ENCODE measurements at regions not wholly inside any gene's neighbourhood (a gene's known extent, or its start where the extent isn't known, plus 50 kb on each side); places are given as distances from the start of the nearest gene placed in this dataset.

DNA sequence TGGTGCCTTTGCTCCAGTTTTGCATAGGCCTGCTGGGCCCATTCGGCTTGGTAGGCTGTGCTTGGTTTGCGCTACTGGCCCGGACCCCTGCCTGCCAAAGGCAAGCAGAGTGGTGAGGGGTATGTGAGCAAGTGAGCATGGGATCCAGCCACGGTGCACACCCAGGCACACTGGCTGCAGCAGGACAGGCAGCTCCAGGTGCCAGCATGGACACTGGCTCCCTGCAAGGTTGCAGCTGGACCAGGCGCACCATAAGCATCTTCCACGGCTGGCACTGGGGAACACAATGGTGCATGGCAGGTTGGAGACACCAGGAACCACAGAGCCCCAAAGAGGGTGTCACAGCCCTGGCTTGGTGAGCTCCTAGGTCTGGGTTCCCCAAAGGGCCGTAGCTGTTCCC is 693.5 kb upstream of the PTBP2 start:
- intact Hi-C loops (cut with DNase I), result no loop called here
- Histone ChIP-seq H3K4me1 (no peaks in the 10 kb centered on the region), H3K27ac (no peak overlapping the region), H3K27me3 (no peaks in the 10 kb centered on the region), H3K36me3 (no peaks in the 10 kb centered on the region), H3K9me3 (peaks cover 0 to 8% (median 0%) of the 10 kb centered on the region in 3 donors), H3K4me3 (no peak overlapping the region)
- TF ChIP-seq, protein P1, sequence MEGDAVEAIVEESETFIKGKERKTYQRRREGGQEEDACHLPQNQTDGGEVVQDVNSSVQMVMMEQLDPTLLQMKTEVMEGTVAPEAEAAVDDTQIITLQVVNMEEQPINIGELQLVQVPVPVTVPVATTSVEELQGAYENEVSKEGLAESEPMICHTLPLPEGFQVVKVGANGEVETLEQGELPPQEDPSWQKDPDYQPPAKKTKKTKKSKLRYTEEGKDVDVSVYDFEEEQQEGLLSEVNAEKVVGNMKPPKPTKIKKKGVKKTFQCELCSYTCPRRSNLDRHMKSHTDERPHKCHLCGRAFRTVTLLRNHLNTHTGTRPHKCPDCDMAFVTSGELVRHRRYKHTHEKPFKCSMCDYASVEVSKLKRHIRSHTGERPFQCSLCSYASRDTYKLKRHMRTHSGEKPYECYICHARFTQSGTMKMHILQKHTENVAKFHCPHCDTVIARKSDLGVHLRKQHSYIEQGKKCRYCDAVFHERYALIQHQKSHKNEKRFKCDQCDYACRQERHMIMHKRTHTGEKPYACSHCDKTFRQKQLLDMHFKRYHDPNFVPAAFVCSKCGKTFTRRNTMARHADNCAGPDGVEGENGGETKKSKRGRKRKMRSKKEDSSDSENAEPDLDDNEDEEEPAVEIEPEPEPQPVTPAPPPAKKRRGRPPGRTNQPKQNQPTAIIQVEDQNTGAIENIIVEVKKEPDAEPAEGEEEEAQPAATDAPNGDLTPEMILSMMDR (IDR thresholded peaks at IDR 0.05), result no peak
- TF ChIP-seq POLR2A (IDR thresholded peaks at IDR 0.05), result no peak
- no peak for DNase-seq
- 87 to 97% methylated on average over 3 to 7 of the region's 7 CpGs for WGBS, 2 donors

- no peaks in the 10 kb centered on the region for H3K27me3 ChIP-seq
- no peaks in the 10 kb centered on the region for H3K36me3 ChIP-seq
- H3K9me3 ChIP-seq, result peaks cover 0 to 8% (median 0%) of the 10 kb centered on the region in 3 donors
- no peak overlapping the region for H3K27ac ChIP-seq
- TF ChIP-seq, protein P1 (IDR thresholded peaks at IDR 0.05), result no peak
- TF ChIP-seq POLR2A (IDR thresholded peaks at IDR 0.05), result no peak
- no peaks in the 10 kb centered on the region for H3K4me1 ChIP-seq
- intact Hi-C loops (cut with DNase I), result no loop called here
- H3K4me3 ChIP-seq, result no peak overlapping the region
- WGBS, 2 donors, result 79 to 83% methylated on average over 1 of the region's 1 CpG
- DNase-seq, result no peak
Measured at GRCh38 chr1:96030312-96030711, 691.3 kb upstream of the PTBP2 start.

- WGBS, 2 donors, result 36% methylated on average over 2 of the region's 2 CpGs
- H3K9me3 ChIP-seq, result peaks cover 0 to 2% (median 0%) of the 10 kb centered on the region in 3 donors
- no peak for TF ChIP-seq POLR2A (IDR thresholded peaks at IDR 0.05)
- TF ChIP-seq, protein P1 (IDR thresholded peaks at IDR 0.05), result no peak
- intact Hi-C loops (cut with DNase I), result no loop called here
- no peaks in the 10 kb centered on the region for H3K36me3 ChIP-seq
- no peak overlapping the region for H3K27ac ChIP-seq
- no peak for DNase-seq
- H3K4me1 ChIP-seq, result no peaks in the 10 kb centered on the region
- H3K4me3 ChIP-seq, result no peak overlapping the region
- no peaks in the 10 kb centered on the region for H3K27me3 ChIP-seq
Measured at GRCh38 chr1:96034006-96034405, 687.6 kb upstream of the PTBP2 start.

DNA sequence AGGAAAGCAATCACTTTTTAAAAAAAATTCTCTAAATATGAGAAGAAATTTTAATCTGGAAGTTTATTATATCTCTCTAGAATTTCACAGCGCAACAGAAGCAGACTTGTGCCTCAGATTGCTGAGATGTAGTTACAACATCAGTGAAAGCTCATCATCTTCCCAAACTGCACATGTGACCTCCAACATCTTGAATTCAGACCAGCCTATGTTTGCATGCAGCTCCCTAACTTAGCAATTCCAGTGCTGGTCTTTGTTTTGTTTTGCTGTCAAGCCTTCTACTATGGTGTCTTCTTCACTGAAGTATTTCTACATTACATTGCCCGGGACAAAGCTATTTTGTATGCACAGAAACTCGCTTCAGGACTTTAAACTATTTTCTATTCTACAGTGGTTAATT is 684.8 kb upstream of the PTBP2 start:
- no peak for DNase-seq
- intact Hi-C loops (cut with DNase I), result no loop called here
- TF ChIP-seq, protein P1 (IDR thresholded peaks at IDR 0.05), result no peak
- TF ChIP-seq POLR2A (IDR thresholded peaks at IDR 0.05), result no peak
- no peaks in the 10 kb centered on the region for H3K4me1 ChIP-seq
- WGBS, 2 donors, result 67 to 74% methylated on average over 3 of the region's 3 CpGs
- H3K4me3 ChIP-seq, result no peak overlapping the region
- no peaks in the 10 kb centered on the region for H3K36me3 ChIP-seq
- H3K9me3 ChIP-seq, result no peaks in the 10 kb centered on the region
- H3K27ac ChIP-seq, result no peak overlapping the region
- H3K27me3 ChIP-seq, result no peaks in the 10 kb centered on the region

GRCh38 chr1:96038636-96039035 is 682.9 kb upstream of the PTBP2 start:
- 81 to 100% methylated on average over 1 of the region's 1 CpG for WGBS, 2 donors
- no peak overlapping the region for H3K4me3 ChIP-seq
- no peaks in the 10 kb centered on the region for H3K36me3 ChIP-seq
- TF ChIP-seq POLR2A (IDR thresholded peaks at IDR 0.05), result no peak
- TF ChIP-seq, protein P1 (IDR thresholded peaks at IDR 0.05), result no peak
- no peak overlapping the region for H3K27ac ChIP-seq
- H3K9me3 ChIP-seq, result no peaks in the 10 kb centered on the region
- no peaks in the 10 kb centered on the region for H3K27me3 ChIP-seq
- DNase-seq, result no peak
- intact Hi-C loops (cut with DNase I), result no loop called here
- H3K4me1 ChIP-seq, result no peaks in the 10 kb centered on the region
